ENCODE measurements at regions not wholly inside any gene's neighbourhood (a gene's known extent, or its start where the extent isn't known, plus 50 kb on each side); places are given as distances from the start of the nearest gene placed in this dataset.

DNA sequence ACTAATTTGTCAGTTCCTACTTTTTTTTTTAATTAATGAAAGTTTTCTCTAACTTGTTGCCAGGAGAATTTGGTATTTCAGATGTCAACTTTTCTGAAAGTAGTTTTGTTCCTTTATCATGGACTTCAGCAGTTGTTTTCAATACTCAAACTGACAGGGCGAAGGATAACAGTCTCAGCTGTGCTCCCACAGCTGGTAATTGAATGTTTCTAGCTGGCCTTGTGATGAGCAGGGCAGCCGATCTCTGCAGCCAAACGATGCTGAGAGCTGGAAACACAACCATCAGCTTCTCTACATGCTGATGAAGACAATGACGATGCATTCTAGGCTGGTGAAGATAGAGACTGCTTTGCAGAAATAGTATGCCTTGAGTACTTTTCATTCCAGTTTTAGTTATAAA, 130.0 kb upstream of the MAP9 start (continued):
- TF ChIP-seq, protein P1, sequence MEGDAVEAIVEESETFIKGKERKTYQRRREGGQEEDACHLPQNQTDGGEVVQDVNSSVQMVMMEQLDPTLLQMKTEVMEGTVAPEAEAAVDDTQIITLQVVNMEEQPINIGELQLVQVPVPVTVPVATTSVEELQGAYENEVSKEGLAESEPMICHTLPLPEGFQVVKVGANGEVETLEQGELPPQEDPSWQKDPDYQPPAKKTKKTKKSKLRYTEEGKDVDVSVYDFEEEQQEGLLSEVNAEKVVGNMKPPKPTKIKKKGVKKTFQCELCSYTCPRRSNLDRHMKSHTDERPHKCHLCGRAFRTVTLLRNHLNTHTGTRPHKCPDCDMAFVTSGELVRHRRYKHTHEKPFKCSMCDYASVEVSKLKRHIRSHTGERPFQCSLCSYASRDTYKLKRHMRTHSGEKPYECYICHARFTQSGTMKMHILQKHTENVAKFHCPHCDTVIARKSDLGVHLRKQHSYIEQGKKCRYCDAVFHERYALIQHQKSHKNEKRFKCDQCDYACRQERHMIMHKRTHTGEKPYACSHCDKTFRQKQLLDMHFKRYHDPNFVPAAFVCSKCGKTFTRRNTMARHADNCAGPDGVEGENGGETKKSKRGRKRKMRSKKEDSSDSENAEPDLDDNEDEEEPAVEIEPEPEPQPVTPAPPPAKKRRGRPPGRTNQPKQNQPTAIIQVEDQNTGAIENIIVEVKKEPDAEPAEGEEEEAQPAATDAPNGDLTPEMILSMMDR (IDR thresholded peaks at IDR 0.05; ENCODE audit: control extremely low read depth in 1 of 3, insufficient read depth in 1 of 3, low read depth in 1 of 3, low read length in 3 of 3): no peak
- no peak for TF ChIP-seq HDAC6 (IDR thresholded peaks at IDR 0.05; ENCODE audit: low read depth, low read length)

Measured in H1 (cell line).